ENCODE measurements at regions not wholly inside any gene's neighbourhood (a gene's known extent, or its start where the extent isn't known, plus 50 kb on each side); places are given as distances from the start of the nearest gene placed in this dataset.
"Not testable (repeated sequence)": the region's sequence is repeated elsewhere in the genome, so short reads cannot be mapped to it uniquely, and the experiment has no call there.

DNA sequence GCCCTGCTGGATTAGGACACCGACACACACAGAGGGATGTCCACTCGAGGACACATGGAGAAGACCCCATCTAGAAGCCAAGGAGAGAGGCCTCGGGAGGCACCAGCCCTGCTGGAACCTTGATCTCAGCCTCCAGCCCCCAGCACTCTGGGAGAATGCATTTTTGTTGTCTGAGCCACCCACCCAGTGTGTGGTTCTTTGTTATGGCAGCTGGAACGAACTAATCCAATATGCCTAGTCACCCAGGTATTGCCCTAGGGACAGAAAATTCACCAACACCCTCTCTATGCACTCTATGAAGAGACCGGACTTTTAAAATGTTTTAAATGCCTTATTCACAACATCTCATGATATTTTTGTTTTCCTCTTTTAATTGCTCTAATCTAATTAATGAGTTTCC is 117.4 kb downstream of the CRYAA start:
- no peak for DNase-seq

DNA sequence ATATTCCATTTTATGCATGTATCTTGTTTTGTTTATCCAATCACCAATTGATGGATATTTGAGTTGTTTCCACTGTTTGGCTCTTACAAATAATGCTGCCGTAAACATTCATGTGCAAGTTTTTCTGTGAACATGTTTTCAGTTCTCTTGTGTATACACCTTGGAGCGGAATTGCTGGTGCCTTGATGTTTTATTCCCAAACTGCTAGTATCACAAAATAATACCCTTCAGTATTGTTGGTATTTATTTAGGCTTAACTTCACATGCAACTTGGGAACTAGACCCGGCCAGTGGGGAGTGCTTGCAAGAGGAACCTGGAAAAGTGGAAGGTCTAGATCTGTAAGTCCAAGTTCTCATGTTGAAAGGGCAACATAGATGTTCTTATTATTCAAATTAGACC is 115.9 kb downstream of the CRYAA start:
- DNase-seq = no peak

DNA sequence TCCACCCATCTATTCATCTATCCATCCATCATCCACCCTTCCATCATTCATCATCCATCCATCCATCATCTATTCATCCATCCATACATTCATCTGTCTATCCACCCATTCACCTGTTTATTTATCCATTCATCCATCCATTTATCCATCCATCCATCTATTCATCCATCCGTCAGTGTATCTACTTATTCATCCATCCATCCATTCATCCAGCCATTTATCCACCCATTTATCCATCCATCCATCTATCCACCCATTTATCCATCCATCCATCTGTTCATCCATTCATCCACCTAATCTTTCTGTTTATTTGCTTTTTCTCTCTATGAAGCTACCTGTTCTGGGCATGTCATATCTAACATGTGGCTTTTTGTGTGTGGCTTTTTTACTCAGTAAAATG is 115.4 kb downstream of the CRYAA start:
- DNase-seq = no peak

DNA sequence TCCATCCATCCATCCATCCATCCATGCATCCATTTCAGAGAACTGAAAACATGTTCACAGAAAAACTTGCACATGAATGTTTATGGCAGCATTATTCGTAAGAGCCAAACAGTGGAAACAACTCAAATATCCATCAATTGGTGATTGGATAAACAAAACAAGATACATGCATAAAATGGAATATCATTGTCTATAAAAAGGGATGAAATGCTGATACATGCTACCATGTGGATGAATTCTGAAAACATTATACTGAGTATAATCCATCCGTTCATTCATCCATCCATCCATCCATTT is 115.1 kb downstream of the CRYAA start:
- not testable (repeated sequence) for DNase-seq

DNA sequence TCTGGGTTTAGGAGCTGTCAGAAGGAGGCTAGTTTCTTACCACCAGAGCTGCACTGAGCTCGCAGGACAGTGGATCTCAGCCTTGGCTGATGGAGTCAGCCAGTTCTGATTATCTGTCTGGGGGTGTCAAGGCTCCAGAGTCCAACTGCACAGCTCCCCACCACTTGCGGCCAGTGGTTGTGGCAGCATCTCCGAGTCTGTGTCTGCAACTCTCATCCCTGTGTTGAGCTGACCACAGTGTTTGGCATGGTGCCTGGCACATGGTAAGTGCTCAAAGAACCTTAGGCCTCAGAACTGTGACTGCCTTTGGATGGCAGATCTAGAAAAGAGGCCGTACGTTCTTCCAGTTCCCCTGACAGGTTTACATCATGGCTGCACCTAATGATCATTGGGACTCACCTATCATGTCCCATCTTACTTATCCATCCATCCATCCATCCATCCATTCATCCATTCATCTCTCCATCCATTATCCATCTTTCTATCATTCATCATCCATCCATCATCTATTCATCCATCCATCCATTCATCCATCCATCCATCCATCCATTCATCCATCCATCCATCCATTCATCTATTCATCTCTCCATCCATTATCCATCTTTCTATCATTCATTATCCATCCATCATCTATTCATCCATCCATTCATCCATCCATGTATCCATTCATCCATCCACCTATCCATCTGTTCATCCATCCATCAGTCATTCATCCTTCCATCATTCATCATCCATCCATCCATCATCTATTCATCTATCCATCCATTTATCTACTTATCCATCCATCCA is 114.5 kb downstream of the CRYAA start:
- DNase-seq = no peak

DNA sequence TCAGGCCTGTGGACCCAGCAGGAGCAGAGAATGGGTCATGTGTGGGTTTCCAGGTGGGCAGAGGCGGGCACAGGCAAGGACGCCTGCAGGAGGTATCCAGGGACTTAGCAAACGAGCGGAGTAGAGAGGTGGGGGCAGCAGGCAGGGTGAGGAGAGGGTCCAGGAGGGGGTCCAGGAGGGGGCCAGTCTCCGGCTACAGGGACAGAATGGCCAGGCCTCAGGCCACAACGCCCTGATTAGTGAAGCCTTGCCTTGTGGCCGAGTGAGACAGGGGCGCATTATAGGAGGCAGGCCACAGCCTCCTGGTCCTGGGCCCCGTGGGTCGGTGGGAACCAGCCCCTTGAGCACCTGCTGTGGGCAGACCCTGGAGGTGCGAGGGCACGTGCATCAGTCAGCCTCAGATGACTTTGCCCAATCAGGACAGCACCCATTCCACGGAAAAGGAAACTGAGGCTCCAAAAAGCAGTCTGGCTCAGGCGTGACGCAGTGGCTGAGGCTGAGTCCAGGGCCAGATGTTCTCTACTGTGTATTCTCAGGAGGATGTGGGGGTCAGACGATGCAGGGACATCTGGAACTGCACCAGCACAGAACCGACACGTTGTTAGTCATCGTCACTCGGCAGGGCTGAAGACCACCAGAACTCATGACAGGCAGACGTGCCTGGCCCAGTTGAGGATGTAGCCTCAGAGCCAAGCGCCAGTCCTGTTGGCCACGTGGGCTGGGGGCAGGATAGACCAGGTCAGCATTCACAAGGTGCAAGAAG is 113.7 kb downstream of the CRYAA start:
- no peak for DNase-seq

DNA sequence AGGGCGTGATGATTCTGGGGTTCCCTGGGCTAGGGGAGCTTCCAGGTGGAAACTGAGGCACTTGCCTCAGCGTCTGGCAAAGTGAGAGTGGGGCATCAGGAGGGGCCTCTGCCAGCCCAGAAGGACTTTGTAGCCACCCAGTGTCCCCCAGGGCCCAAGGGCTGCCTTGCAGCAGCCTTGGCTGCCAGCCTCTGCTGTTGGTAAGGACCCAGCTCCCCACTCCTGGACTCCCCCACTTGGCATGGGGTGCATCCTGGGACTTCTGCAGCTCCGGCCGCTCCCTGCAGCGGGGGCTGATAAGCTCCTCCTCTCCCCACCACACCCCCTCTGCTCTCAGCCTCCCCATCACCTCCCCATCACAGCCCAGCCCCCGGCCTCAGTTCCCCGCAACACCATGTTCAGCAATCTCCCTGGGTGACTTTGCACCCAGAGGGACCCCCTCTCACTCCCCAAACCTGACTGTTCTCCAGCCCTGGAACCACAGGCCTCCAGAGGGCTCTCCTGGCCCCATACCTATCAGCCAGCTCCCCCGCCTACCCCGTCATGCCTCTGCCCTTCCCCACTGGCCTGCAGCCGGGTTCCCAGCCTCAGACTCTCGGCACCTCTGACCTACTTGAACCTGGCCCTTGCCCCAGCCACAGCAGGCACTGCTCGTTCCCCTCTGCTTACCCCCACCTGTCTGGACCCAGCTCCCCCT is 113.0 kb downstream of the CRYAA start:
- DNase-seq = no peak

DNA sequence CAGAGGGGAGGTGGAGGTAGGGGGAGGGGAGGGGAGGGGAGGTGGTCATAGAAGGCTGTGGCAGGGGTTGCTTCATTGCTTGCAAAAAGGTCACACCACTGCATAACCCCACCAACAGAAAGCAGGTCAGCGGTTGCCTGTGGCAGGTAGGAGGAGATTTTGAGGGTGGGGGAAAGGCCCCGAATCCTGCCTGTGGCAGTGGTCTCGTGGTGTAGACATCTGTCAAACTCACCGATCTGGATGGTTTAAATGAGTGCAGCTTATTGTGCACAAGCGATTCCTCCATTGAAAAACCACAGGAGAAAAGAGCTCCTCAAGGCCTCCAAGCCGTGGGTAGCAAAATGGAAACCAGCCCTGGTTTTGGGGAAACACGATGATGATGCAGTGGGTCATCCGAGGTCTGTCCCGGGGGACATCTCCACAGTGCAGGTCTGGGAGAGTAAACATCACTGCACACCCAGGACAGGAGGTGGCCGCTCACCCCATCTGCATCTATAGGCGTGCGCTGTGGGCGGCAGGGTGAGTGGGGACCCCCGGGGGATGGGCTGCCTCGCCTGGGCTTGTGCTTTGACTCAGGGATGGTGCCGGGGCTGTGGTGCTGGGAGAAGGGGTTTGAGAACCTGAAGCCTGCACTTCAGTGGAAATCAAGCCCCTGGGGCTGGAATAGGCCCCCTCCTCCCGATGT is 112.3 kb downstream of the CRYAA start:
- DNase-seq = no peak

DNA sequence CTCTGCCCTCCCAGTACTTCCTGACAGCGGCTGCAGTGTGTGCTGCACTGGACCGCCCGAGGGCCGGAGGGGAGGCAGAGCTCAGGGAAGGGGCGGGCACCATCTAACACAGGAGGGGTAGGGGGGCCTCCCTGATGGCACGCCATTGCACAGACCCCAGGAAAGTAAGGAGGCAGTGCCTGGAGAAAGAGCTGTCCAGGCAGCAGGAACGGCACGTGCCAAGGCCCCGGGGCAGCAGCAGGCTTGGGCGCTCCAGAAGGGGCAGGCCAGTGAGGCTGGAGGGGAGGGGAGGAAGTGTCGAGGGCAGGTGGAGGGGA is 110.7 kb downstream of the CRYAA start:
- no peak for DNase-seq

DNA sequence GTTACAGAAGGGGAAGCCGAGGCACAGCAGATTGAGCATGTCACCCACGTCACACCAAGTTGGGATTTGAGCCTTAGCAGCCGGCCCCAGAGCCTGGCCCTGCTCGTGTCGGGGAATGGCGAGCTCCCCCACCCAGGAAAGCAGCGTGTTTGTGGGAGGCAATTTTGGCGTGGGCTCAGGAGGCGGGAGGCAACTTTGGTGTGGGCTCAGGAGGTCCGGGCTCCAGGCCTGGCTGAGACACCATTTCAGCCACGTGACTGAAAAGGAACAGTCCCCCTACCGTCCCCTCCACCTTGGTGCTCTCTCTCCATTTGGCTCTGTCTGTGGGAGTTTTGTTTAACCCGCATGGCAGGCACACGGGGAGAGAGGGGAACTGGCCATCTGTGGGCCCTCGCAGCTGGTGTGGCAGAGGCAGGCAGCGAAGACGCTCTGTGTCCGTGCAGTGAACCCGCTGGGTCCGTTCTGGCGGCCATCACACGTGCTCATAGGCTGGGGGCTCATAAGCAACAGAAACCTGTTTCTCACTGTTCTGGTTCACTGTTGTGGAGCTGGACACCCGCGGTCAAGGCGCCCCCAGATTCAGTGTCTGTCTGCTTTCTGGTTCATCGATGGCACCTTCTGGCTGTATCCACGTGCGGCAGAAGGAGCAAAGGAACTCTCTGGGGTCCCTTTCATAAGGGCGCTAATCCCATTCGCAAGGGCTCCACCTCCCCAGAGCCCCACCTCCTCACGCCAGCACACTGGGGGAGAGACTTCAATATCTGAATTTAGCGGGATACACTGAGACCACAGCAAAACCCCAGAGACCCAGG is 110.2 kb downstream of the CRYAA start:
- DNase-seq = no peak

DNA sequence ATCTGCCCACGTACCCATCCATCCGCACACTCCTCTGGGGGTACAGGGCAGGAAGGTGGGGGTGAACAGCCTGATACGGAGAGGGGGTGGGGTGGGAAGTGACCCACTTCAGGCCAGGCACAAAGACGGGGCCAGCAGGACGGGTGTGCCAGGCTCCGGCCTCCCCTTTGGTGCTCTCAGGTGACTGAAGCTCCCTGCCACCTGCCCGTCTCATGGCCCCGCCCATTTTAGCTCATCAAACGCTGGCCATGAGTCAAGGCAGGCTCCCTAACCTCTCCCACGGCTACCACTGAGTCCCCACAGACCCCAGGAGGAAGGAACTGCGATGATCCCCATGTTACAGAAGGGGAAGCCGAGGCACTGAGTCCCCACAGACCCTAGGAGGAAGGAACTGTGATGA is 109.6 kb downstream of the CRYAA start:
- no peak for DNase-seq

DNA sequence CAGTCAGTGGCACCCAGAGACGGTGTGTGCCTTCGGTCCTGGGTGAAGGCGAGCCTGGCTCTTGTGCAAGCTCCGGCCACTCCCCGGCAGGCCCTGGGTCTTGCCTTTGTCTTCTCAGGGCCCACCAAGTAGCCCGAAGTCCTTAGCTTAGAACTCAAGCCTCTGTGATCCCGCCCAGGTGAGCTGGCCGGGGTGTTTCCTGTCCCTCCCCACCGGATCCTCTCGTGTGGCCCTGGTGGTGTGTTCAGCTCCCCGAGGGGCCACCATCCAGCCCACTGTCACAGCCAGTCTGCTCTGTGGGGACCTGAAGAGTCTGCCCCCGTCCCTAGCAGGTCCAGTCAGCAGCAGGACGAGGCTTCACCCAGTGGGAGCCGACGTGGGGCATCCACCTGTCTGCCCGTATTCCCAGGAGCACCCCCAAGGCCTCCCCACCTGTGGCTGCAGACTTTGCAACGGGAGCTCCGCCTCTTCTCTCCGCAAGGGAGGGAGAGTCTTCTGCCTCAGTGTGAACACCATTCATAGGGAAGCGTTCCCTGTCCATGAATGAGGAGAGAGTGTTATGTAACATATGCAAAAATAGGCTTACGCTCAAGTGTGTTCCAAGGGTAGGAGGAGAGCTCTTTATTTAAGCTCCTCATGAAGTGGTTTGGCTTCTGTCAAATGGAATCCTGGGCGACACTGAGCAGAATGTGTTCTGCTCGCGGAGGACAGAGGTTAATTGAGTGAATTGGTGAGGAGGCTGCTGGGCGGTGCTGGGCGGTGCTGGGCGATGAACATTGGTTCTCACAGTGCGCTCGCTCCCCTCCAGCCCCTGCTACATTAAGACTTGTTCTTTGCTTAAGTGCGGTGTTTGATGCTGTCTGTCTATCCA is 108.9 kb downstream of the CRYAA start:
- no peak for DNase-seq

DNA sequence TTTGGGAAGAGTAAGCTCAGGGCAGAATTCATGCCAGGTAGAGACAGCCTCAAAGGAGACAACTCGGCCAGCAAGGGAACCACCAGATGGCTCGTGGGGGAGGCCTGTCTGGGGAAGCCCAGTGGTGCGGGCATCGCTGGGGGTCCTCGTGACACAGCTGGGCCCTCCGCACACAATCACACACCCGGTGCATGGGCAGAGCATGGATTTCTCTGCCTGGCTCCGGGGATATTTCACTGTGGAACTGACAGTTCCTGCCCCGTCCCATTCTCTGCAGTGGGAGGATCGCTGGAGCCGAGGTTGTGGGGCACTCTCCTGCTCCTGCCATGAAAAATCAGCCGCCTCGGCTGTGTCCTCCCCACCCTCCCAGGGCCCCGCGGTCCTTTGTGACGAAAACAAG is 108.0 kb downstream of the CRYAA start:
- DNase-seq = no peak

DNA sequence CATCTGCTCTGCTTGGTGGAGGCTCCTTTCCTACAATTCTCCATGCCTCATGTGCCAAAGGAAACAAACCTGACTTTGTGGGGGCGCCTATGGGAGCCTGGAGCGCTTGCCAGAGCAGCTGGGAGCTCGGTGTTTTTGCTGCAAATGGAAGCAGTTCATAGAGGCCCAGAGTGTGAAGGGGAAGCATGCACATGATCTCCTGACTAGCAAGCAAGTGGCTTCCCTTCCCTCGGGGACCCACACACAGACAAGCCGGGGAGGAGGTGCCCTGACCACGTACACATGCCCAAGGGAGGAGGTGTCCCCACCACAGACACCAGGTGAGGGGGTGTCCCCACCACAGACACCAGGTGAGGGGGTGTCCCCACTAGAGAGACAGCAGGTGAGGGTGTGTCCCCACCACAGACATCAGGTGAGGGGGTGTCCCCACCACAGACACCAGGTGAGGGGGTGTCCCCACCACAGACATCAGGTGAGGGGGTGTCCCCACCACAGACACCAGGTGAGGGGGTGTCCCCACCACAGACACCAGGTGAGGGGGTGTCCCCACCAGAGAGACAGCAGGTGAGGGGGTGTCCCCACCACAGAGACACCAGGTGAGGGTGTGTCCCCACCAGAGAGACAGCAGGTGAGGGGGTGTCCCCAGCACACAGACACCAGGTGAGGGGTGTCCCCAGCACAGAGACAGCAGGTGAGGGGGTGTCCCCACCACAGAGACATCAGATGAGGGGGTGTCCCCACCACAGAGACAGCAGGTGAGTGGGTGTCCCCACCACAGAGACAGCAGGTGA is 106.8 kb downstream of the CRYAA start:
- DNase-seq = no peak

DNA sequence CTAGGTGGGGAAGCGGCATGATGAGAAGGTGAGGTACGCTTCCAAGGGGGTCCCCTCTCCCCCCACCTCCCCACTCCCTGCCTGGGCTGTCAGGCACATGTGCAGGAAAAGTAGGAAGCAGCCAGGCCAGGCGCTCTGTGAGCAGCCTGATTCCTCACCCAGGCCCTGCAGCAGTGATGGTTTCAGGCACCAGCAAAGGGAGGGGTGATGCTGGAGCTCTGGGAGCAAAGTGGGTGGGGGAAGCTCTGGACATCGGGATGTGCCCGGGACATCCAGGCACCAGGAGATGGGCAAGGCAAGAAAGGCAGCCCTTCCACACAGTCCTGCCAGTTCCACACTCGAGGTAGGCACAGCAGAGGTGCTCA is 106.1 kb downstream of the CRYAA start:
- DNase-seq = no peak

DNA sequence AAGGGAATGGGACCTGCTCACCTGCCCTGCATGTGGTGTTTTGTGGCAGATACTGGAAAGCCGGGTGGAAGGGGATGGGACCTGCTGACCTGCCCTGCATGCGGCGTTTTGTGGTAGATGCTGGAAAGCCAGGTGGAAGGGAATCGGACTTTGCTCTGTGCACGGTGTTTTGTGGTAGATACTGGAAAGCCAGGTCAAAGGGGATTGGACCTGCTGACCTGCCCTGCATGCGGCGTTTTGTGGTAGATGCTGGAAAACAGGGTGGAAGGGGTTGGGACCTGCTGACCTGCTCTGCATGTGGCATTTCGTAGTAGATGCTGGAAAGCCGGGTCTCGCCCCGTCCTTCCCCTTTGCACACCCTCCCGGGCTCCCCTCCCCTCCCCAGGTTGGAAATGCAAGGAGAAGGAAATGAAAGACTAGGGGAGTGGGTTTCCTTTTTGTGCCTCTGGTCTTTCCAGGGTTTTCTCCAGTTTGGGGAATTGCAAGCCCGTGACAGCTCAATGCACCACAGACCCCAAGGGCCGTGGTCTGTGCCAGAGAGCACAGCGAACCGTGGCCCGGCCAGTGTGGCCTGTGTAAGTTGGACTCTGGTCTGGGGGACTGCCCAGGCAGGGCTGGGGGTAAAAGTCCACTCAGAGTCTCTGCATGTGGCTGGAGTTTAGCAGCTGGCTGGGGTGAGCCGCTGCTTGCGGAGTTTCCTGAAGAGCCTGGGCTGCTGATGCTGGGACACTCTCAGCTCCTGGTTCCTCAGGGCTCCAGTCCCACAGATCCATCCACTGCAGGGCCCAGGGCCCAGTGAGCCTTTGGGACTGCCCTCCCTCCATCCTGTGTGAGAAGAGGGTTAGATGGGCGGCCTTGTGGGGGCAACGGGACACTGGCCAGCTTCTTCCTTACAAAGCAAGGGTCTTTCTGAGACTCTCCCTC is 105.5 kb downstream of the CRYAA start:
- no peak for DNase-seq

DNA sequence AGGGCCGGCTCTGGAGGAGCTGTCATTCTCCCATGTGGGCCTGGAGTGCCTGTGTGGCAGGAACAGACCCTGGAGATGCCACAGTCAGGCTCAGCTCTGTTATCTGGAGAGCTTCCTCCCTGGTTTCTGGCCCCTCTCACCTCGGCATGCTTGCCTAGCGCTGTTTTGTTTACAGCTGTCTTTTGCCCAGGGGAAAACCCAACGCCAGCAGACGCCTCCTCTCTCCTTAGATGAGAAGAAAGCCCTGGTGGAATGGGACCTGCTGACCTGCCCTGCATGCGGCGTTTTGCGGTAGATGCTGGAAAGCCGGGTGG is 104.9 kb downstream of the CRYAA start:
- DNase-seq = no peak

DNA sequence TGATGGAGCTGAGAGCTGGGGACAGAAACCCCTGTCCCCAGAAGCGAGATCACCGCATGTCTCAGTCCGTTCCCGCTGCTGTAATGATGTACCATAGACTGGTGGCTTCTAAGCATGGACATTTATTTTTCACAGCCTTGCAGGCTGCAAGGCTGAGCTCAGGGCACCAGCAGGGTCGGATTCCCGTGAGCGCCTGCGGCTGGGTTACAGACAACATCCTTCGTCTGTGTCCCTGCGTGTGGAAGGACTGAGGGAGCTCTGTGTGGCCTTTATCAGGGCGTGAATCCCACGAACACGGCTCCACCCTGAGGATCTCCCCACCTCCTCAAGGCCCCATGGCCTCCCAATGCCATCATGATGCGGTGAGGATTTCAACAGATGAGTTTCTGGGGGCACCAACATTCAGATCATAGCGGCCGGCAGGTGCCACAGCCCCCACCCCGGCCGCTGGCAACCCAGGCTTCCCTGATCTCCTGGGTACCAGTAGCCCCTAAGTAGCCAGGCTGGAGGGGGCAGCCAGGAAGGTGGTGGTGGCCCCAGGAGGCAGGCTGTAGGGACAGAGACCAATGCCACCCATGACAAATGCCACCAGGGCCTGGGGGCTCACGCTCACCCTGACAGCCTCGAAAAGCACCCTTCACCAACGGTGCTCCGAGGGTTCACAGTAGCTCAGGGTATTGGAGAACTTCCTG is 104.4 kb downstream of the CRYAA start:
- no peak for DNase-seq

DNA sequence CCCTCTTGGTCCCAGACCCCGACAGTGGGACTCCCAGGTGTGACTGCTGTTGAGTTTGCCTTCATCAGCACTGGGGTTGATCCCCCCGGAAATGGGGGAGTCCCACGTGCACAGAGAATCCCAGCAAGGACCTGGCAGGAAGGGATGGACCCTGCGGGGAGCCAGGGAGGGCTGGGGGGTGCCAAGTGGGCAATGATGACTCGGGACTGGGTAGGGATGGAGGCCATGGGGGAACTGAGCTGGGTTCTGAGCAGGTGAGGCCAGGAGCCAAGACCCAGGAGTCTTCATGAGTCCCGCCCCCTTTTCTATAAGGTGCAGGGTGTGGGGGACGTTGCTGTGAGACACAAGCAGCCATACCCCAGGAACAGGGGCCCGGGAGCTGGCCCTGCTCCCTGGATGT is 103.8 kb downstream of the CRYAA start:
- no peak for DNase-seq
